IPS DF 19.7 (cell line): ENCODE measurements at regions not wholly inside any gene's neighbourhood (a gene's known extent, or its start where the extent isn't known, plus 50 kb on each side); places are given as distances from the start of the nearest gene placed in this dataset.
"Not testable (repeated sequence)": the region's sequence is repeated elsewhere in the genome, so short reads cannot be mapped to it uniquely, and the experiment has no call there.

ENCODE experiments used
- DNase-seq: peaks from one replicate; pipeline ENCODE4 v3.0.0-alpha.2; 2013; ENCODE audit warnings: low read depth, low spot score

- DNase-seq, result no peak
These were observed 63.9 kb downstream of the NFKBIZ start for GRCh38 chr3:101913168-101913567.

GRCh38 chr3:101917761-101918160 lies 68.4 kb downstream of the NFKBIZ start:
- not testable (repeated sequence) for DNase-seq

GRCh38 chr3:101922151-101922725 lies 72.9 kb downstream of the NFKBIZ start:
- not testable (repeated sequence) for DNase-seq

DNA sequence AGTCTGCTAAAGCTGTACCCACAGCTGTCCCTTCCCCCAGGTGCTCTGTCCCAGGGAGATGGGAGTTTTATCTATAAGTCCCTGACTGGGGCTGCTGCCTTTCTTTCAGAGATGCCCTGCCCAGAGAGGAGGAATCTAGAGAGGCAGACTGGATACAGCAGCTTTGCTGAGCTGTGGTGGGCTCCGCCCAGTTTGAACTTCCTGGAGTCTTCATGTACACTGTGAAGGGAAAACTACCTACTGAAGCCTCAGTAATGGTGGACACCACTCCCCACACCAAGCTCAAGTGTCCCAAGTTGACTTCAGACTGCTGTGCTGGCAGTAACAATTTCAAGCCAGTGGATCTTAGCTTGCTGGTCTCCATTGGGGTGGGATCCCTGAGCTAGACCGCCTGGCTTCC lies 75.3 kb downstream of the NFKBIZ start:
- not testable (repeated sequence) for DNase-seq

DNA sequence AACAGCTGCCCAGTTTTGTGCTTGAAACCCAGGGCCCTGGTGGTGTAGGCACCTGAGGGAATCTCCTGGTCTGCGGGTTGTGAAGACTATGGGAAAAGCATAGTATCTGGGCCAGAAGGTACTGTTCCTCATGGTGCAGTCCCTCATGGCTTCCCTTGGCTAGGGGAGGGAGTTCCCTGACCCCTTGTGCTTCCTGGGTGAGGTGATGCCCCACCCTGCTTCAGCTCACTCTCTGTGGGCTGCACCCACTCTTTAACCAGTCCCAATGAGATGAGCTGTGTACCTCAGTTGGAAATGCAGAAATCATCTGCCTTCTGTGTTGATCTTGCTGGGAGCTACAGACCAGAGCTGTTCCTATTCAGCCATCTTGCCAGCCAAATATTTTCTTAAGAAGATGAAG lies 75.8 kb downstream of the NFKBIZ start:
- DNase-seq, result not testable (repeated sequence)

GRCh38 chr3:101925564-101925963 lies 76.2 kb downstream of the NFKBIZ start:
- no peak for DNase-seq

GRCh38 chr3:101926594-101927105 lies 77.3 kb downstream of the NFKBIZ start:
- no peak for DNase-seq

- no peak for DNase-seq
These were observed 79.6 kb downstream of the NFKBIZ start for GRCh38 chr3:101928890-101929289.

- DNase-seq, result no peak
These were observed 81.8 kb downstream of the NFKBIZ start for GRCh38 chr3:101931081-101931480.

DNA sequence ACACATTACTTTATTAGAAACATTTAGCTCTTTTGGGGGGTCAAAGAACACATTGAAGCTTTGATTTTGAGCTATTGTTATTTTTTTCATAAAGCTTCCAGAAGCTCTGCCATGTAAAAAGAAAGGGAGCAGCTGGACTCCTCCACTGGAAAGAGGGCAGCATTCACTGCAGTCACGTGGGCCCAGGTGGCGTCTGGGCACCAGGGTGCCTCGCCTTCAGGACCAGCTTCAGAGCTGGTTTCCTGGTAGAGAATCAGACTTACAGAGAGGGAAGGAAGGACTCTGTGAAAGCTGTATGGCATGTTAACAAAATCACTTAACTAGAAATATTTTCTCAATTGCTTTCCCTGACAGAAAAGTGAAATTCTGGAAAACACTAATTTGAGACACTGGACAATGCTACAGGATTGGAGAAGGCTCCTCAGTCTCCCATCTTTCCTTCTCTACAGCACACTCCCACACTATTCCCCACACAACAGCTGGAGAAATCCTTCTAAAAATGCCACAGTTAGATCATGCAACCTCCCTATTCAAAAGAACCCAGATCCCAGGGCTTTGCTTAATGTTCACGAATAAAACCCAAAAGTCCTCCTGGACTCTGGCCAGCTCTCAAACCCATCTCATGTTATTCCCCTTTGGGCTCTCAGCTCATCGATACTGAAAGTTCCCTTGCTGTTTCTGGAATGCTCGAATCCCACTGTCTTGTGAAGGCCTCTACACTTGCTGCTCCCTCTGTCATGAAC lies 83.2 kb downstream of the NFKBIZ start:
- no peak for DNase-seq

GRCh38 chr3:101936419-101937356 lies 87.4 kb downstream of the NFKBIZ start:
- no peak for DNase-seq

DNA sequence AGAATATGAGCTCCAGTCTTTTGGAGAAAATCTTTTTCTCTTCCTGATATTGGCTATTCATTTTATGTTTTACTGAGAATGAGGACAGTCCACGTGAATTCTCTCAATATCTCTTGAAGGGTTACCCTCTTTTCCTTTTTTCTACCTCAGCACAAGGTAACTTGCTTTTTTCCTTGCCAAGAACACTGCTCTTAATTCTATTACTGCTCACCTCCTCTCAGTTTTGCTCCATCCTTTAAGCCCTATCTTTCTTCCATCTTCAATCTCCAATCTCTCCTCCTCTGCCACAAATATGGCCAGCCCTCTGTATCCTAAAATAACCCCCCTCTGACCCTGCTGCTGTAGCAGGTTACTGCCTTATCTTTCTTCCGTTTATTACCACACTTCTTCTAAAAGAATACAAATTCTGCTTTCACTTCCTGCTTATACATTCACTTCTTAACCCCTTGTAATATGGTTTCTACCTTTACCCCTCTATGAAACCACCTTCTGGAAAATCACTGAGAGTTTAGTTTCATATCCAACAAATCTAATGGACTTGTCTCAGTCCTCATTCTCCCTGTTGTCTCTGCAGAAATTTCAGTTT lies 89.0 kb downstream of the NFKBIZ start:
- DNase-seq, result no peak

- DNase-seq, result no peak
These were observed 90.2 kb downstream of the NFKBIZ start for GRCh38 chr3:101939361-101940049.

- no peak for DNase-seq
These were observed 91.4 kb downstream of the NFKBIZ start for GRCh38 chr3:101940521-101941317.

- DNase-seq, result no peak
These were observed 92.2 kb downstream of the NFKBIZ start for GRCh38 chr3:101941318-101942040.

DNA sequence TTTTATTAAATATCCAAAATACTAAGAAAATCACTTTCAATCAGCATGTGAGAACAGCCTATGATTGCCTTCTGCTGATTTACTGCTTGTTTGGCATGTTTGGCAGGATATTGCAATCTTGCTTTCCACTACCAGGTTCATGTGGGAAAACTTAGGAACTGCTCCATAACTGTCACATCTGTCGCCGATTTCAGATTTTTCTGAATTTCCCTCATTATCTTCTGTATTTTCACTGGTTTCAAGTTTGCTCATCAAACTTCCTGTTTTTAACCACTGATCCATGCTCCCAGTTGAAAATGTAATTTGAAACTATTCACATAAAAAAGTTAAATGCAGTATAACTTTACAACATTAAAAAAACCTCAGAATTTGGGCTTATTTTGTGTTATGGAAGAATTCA lies 93.0 kb downstream of the NFKBIZ start:
- DNase-seq, result no peak

DNA sequence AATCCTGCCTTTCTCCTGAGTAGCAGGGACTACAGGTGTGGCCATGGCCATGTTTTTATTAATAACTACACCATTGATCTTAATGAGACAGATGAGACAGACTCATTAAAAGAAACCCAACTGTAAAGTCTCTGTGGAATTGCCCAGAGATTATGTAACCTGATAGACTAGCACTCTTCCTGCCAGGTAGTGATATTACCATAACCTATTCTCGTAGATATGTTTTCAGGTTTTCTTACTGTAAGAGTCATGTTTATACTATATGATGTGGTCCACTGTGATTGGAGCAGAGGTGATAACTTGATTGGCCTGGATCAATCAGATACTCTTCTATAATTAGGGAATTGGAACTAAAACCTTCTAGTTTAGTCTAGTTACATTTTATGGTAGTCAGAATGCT lies 93.7 kb downstream of the NFKBIZ start:
- DNase-seq, result no peak

DNA sequence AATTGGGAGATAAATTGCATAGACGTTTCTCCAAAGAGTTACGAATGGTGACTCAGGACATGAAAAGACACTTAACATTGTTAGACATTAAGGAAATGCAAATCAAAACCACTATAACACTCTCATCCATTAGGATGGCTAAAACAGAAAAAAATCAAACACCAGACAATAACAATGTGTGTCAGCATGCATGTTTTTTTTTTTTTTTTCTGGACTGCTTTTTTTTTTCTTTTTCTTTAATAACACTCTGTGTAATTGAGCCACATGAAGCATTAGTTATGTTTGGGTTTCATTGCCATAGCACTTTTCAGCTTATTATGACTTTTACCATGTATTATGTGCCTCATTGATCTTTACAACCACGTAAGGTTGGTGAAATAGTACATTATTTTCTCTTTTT lies 95.0 kb downstream of the NFKBIZ start:
- no peak for DNase-seq

DNA sequence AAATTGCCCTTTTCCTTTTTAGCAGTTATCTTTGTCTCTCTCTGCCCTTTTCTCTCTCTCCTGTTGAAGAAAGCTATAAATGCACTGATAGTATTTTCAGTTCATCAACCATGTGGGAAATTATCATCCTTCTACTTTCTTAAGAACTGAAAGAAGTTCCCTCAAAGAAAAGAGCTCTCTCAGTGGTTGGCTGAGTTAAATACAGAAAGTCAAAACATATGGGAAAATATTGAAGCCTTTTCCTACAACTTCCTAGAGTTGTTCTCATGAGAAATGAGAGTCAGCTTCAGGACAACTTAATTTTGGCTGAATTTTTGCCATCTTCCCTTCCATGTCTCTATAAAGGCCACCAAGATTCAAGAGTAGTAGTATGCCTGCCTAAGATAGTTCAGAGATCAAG lies 96.7 kb downstream of the NFKBIZ start:
- no peak for DNase-seq

GRCh38 chr3:101946906-101947305 lies 97.6 kb downstream of the NFKBIZ start:
- no peak for DNase-seq
